ENCODE measurements at regions not wholly inside any gene's neighbourhood (a gene's known extent, or its start where the extent isn't known, plus 50 kb on each side); places are given as distances from the start of the nearest gene placed in this dataset.

DNA sequence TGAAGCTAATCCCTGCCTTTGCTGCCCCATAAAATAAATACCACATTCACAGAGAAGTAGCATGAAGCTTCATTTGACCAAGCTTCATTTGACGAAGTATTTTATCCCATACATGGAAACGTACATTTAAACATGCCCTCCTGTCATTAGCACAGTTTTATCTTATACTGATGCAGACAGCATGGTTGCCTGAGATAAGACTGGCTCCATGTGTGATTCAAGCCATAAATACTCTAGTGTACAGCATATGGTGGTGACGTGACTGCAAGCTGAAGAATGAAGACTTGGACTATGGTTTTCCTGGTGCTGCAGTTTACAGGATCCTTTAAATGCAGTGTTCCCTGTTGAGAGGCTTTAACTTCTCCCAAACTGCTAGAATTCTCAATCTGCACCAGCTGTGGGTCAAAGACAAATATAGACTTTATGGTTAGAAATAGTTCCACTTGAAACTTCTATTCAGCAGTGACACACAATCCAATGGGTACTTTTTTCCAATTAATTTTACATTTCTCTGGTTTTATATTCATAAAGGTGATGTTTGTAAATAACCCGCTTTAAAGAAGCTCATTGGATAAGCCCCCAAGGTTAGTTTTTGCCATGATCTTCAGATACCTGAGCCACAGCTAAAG is 64.9 kb downstream of the CYB561 start (continued):
- peak; percentile 68 for TF ChIP-seq HDAC3 (IDR thresholded peaks at IDR 0.05; ENCODE audit: borderline replicate concordance, partially characterized antibody)
- TF ChIP-seq, protein P1, sequence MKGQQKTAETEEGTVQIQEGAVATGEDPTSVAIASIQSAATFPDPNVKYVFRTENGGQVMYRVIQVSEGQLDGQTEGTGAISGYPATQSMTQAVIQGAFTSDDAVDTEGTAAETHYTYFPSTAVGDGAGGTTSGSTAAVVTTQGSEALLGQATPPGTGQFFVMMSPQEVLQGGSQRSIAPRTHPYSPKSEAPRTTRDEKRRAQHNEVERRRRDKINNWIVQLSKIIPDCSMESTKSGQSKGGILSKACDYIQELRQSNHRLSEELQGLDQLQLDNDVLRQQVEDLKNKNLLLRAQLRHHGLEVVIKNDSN (CRISPR knock-in tag; IDR thresholded peaks at IDR 0.05), result no peak
- TF ChIP-seq MAFK (IDR thresholded peaks at IDR 0.05; ENCODE audit: low read length), result no peak
- TF ChIP-seq TCF3 (CRISPR knock-in tag; IDR thresholded peaks at IDR 0.05), result peak; percentile 96
- TF ChIP-seq RBM15 (IDR thresholded peaks at IDR 0.05; ENCODE audit: insufficient read depth, low read length), result no peak
- no peak for TF ChIP-seq ZFPM2 (CRISPR knock-in tag; IDR thresholded peaks at IDR 0.05)
- peak; percentile 84 for TF ChIP-seq FOXM1 (IDR thresholded peaks at IDR 0.05; ENCODE audit: low read depth)
- no peak for TF ChIP-seq FOXM1 (CRISPR knock-in tag; IDR thresholded peaks at IDR 0.05; ENCODE audit: low read depth)
- TF ChIP-seq, protein P2, sequence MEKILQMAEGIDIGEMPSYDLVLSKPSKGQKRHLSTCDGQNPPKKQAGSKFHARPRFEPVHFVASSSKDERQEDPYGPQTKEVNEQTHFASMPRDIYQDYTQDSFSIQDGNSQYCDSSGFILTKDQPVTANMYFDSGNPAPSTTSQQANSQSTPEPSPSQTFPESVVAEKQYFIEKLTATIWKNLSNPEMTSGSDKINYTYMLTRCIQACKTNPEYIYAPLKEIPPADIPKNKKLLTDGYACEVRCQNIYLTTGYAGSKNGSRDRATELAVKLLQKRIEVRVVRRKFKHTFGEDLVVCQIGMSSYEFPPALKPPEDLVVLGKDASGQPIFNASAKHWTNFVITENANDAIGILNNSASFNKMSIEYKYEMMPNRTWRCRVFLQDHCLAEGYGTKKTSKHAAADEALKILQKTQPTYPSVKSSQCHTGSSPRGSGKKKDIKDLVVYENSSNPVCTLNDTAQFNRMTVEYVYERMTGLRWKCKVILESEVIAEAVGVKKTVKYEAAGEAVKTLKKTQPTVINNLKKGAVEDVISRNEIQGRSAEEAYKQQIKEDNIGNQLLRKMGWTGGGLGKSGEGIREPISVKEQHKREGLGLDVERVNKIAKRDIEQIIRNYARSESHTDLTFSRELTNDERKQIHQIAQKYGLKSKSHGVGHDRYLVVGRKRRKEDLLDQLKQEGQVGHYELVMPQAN (IDR thresholded peaks at IDR 0.05; ENCODE audit: borderline replicate concordance), result no peak
- no peak for TF ChIP-seq THRB (CRISPR knock-in tag; conservative IDR thresholded peaks at IDR 0.05)
- TF ChIP-seq MTA1 (IDR thresholded peaks at IDR 0.05; ENCODE audit: borderline replicate concordance), result 0 out of 2 replicates have a peak, but pooled peaks have one; percentile 50
- TF ChIP-seq NCOR1 (IDR thresholded peaks at IDR 0.05), result peak; percentile 91
- TF ChIP-seq PHB2 (IDR thresholded peaks at IDR 0.05; ENCODE audit: low read depth), result peak; percentile 57; the same call in 1 of the 2 replicates
- TF ChIP-seq, protein P3, sequence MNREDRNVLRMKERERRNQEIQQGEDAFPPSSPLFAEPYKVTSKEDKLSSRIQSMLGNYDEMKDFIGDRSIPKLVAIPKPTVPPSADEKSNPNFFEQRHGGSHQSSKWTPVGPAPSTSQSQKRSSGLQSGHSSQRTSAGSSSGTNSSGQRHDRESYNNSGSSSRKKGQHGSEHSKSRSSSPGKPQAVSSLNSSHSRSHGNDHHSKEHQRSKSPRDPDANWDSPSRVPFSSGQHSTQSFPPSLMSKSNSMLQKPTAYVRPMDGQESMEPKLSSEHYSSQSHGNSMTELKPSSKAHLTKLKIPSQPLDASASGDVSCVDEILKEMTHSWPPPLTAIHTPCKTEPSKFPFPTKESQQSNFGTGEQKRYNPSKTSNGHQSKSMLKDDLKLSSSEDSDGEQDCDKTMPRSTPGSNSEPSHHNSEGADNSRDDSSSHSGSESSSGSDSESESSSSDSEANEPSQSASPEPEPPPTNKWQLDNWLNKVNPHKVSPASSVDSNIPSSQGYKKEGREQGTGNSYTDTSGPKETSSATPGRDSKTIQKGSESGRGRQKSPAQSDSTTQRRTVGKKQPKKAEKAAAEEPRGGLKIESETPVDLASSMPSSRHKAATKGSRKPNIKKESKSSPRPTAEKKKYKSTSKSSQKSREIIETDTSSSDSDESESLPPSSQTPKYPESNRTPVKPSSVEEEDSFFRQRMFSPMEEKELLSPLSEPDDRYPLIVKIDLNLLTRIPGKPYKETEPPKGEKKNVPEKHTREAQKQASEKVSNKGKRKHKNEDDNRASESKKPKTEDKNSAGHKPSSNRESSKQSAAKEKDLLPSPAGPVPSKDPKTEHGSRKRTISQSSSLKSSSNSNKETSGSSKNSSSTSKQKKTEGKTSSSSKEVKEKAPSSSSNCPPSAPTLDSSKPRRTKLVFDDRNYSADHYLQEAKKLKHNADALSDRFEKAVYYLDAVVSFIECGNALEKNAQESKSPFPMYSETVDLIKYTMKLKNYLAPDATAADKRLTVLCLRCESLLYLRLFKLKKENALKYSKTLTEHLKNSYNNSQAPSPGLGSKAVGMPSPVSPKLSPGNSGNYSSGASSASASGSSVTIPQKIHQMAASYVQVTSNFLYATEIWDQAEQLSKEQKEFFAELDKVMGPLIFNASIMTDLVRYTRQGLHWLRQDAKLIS (CRISPR knock-in tag; IDR thresholded peaks at IDR 0.05), result 0 out of 2 replicates have a peak, but pooled peaks have one; percentile 50
- TF ChIP-seq TARDBP (IDR thresholded peaks at IDR 0.05), result no peak
- TF ChIP-seq ZNF12 (CRISPR knock-in tag; IDR thresholded peaks at IDR 0.05), result no peak
- TF ChIP-seq ETV5 (CRISPR knock-in tag; IDR thresholded peaks at IDR 0.05; ENCODE audit: low read depth), result no peak
- TF ChIP-seq FOXP4 (CRISPR knock-in tag; IDR thresholded peaks at IDR 0.05; ENCODE audit: borderline replicate concordance), result no peak
- TF ChIP-seq SNIP1 (IDR thresholded peaks at IDR 0.05; ENCODE audit: low read depth), result no peak
